ENCODE measurements at regions not wholly inside any gene's neighbourhood (a gene's known extent, or its start where the extent isn't known, plus 50 kb on each side); places are given as distances from the start of the nearest gene placed in this dataset.
A peak's percentile ranks its signal among the peaks of the same experiment; 100 is the strongest.

DNA sequence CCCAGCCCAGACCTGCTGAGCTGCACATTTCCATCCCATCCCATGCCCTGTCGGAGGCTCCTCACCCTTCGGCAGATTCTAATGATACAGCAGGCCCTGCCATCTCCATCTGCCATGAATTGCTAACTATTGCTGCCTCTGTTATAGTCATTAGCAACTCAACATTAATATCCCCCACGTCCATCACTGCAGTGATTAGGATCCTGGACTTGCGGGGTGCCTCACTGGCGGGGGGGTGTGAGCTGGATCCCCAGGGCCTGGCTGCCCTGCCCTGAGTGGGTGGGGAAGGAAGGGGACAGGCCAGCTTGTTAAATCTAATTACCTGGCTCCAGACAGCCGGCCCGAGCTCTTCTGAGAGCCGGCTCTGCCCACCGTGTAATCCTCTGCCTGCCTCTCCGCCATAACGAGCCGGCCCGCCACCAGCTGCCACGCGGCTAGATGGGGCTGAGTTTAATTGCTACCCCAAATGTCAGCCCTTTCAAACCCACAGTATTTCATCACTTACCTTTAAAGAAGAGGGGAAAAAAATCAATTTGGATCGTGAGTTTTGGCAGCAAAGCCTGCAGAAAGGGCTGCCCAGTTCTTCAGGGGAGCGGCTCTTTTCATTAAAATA is 227.3 kb upstream of the CSF3R start:
- Histone ChIP-seq H3K4me3 (ENCODE audit: low read depth, low read length) (no peak overlapping the region), H3K4me1 (ENCODE audit: insufficient read depth) (no peaks in the 10 kb centered on the region), H3K36me3 (ENCODE audit: insufficient read depth) (no peaks in the 10 kb centered on the region), H3K27ac (ENCODE audit: low read depth) (no peak overlapping the region)
- WGBS, result 19% methylated on average over 17 of the region's 17 CpGs
- no peak for DNase-seq (ENCODE audit: extremely low spot score)

DNA sequence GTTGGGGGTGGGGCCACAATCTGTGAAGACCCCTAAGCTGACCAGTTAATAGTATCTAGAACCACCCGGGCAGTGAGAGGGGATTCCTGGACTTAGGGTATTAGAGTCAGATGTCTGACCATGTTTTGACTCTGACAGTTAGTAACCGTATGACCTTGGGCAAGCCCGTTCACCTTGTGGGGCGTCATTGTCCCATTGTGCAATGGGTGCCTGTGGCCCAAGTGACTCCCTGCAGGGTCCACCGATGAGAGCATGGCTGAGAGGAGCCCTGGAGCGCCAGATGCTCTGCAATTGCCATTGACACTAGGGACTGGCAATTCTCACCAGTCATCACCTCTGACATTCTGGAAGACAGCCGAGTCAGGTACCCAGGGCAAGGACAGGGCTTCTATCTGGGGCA is 225.9 kb upstream of the CSF3R start:
- H3K4me1 ChIP-seq (ENCODE audit: insufficient read depth), result no peaks in the 10 kb centered on the region
- DNase-seq (ENCODE audit: extremely low spot score), result no peak
- WGBS, result 86% methylated on average over 7 of the region's 7 CpGs
- no peak overlapping the region for H3K27ac ChIP-seq (ENCODE audit: low read depth)
- no peak overlapping the region for H3K4me3 ChIP-seq (ENCODE audit: low read depth, low read length)
- no peaks in the 10 kb centered on the region for H3K36me3 ChIP-seq (ENCODE audit: insufficient read depth)

DNA sequence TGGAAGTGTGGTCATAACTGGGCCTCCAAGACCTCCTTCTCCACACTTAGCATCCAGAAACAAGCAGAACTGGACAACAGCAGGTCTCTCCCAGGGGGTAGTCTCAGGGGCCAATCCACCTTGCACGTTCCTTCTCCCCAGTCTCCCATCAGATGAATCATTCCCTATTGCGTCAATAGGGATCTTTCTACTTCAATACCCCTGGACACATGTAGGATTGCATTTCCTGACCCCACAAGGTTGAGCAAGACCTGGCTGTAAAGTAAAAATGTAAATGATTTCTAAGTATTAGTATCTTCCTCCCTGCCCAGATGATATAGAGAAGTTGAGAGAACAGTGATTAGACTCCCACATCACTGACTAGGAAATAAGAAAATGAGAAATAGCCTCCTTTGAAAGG is 224.5 kb upstream of the CSF3R start:
- H3K4me3 ChIP-seq (ENCODE audit: low read depth, low read length), result no peak overlapping the region
- no peaks in the 10 kb centered on the region for H3K4me1 ChIP-seq (ENCODE audit: insufficient read depth)
- no peak for DNase-seq (ENCODE audit: extremely low spot score)
- no peaks in the 10 kb centered on the region for H3K36me3 ChIP-seq (ENCODE audit: insufficient read depth)
- H3K27ac ChIP-seq (ENCODE audit: low read depth), result no peak overlapping the region
- WGBS, result 75% methylated on average over 2 of the region's 2 CpGs

DNA sequence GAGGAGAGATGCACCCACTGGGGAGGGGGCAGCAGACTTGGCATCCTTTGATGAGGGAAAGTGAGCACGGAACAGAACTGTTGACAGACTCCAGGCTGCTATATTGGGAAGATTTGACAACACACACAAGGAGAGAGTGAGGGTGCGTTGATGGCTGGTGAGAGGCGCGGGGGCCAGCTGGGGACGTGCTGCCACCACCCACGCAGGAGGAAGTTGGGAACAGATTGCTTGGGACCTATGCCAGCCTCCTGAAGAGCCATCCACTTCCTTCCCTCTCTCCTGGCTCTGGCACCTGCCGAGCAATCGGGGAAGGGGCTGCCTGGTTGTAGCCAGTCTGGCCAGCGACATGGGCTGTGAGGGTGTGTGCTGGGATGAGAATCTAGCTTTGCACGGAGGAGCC is 223.7 kb upstream of the CSF3R start:
- H3K4me1 ChIP-seq (ENCODE audit: insufficient read depth), result no peaks in the 10 kb centered on the region
- 58% methylated on average over 10 of the region's 10 CpGs for WGBS
- H3K36me3 ChIP-seq (ENCODE audit: insufficient read depth), result no peaks in the 10 kb centered on the region
- H3K27ac ChIP-seq (ENCODE audit: low read depth), result no peak overlapping the region
- H3K4me3 ChIP-seq (ENCODE audit: low read depth, low read length), result no peak overlapping the region
- DNase-seq (ENCODE audit: extremely low spot score), result no peak

DNA sequence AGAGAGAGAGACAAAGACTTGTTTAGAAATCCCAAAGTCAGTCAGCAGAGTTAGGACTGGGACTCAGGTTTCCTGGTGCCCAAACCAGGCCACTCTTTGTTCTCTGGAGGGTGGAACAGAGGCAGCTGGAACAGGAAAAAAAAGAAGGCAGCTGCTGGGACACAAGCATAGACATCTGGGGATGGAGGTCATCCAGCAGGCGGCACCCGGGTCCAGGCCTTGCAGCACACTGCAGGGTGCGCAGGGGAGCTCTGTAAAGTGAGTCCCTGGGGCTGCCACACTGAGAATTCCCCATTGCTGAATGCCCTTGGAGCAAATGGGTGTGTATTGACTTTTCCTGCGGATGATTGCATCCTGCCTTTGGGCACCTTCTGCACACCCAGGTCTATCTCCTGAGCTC is 222.9 kb upstream of the CSF3R start:
- Histone ChIP-seq H3K4me3 (ENCODE audit: low read depth, low read length) (no peak overlapping the region), H3K36me3 (ENCODE audit: insufficient read depth) (no peaks in the 10 kb centered on the region), H3K4me1 (ENCODE audit: insufficient read depth) (no peaks in the 10 kb centered on the region), H3K27ac (ENCODE audit: low read depth) (no peak overlapping the region)
- 68% methylated on average over 4 of the region's 4 CpGs for WGBS
- DNase-seq (ENCODE audit: extremely low spot score), result no peak

DNA sequence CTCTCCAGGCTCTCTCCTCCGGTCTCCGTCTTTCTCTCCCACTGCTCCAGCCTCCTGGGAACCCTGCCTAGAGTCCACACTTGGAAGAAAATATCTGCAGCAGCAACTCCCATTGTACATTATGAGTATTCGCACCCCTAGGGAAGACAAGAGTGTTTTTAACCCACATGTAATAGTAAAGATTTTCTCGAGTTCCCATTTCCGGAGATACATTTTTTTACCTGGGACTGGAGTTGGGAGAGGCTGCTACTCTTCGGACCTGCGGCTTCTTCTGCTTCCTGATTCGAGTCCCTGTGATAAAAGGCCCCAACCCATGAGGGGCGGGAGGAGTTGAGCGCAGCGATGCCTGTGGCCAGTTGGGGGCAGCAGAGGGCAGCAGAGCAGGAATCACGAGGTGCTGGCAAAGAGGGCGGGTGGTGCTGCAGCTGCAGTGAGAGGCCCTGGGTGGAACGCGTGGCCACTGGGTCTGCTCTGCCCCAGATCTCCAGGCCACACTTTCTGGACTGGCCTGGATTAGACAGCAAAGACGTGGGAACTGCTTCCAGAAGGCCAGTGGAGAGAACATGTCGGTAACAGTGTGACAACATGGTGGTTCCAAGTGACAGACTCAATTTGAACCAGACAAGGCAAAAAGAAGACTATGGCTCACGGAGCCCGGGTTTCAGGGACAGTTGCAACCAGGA is 221.0 kb upstream of the CSF3R start:
- H3K36me3 ChIP-seq (ENCODE audit: insufficient read depth), result no peaks in the 10 kb centered on the region
- H3K4me1 ChIP-seq (ENCODE audit: insufficient read depth), result no peaks in the 10 kb centered on the region
- peak; percentile 20 for DNase-seq (ENCODE audit: extremely low spot score)
- WGBS, result 21% methylated on average over 19 of the region's 19 CpGs
- no peak overlapping the region for H3K27ac ChIP-seq (ENCODE audit: low read depth)
- H3K4me3 ChIP-seq (ENCODE audit: low read depth, low read length), result no peak overlapping the region

DNA sequence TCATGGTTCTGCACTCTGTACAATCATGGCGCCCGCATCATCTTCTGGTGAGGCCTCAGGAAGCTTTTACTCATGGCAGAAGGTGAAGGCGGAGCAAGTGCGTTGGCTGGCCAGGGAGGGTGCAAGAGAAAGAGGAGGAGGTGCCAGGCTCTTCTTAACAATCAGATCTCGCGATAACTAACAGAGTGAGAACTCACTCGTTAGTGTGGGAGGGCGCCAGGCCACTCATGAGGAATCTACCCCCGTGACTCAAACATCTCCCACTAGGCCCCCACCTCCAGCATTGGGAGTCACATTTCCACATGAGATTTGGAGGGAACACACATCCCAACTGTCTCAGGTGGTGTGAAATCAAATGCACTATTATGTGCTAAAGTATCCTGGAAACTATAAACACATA is 220.2 kb upstream of the CSF3R start:
- H3K4me1 ChIP-seq (ENCODE audit: insufficient read depth), result no peaks in the 10 kb centered on the region
- H3K27ac ChIP-seq (ENCODE audit: low read depth), result no peak overlapping the region
- DNase-seq (ENCODE audit: extremely low spot score), result no peak
- no peak overlapping the region for H3K4me3 ChIP-seq (ENCODE audit: low read depth, low read length)
- no peaks in the 10 kb centered on the region for H3K36me3 ChIP-seq (ENCODE audit: insufficient read depth)
- 87% methylated on average over 9 of the region's 9 CpGs for whole genome bisulfite sequencing

DNA sequence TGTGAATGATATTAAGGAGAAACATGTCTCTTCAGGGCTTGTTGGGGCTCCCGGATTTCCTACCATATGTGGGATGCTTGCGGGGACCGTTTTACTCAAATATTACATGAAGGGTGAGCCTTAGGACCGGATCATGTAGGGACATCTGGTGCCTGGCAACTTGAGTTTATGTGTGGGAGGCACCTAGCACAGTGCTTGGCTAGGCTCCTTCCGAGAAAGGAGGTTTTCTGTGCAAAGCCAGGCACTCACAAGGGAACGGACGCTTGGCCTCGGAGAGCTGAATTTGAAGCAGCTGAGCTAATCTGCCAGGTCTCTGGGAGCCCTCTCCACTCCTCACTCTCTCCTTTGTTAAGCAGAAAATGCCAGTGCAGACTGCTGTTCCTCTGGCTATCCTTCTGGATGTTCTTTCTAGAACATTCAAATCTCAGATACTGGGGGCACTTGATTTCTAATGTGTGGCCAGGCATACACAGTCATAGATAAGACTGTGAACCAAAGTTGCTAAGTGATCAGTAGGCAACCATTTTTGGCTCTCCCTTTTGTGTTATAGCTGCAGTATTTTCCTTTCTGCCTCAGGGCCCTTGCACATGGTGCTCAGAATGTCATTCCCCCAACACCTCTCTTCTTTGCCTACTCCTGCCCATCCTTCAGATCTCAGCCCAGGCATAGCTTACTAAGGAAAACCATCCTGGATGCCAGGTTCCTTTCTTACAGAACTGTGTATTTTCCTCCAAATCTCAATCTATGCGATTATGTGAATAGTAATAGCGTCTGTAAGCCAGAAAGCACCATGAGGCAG is 216.6 kb upstream of the CSF3R start:
- H3K4me3 ChIP-seq (ENCODE audit: low read depth, low read length), result no peak overlapping the region
- DNase-seq (ENCODE audit: extremely low spot score), result no peak
- H3K4me1 ChIP-seq (ENCODE audit: insufficient read depth), result no peaks in the 10 kb centered on the region
- H3K36me3 ChIP-seq (ENCODE audit: insufficient read depth), result no peaks in the 10 kb centered on the region
- H3K27ac ChIP-seq (ENCODE audit: low read depth), result no peak overlapping the region
- 59% methylated on average over 10 of the region's 10 CpGs for WGBS

DNA sequence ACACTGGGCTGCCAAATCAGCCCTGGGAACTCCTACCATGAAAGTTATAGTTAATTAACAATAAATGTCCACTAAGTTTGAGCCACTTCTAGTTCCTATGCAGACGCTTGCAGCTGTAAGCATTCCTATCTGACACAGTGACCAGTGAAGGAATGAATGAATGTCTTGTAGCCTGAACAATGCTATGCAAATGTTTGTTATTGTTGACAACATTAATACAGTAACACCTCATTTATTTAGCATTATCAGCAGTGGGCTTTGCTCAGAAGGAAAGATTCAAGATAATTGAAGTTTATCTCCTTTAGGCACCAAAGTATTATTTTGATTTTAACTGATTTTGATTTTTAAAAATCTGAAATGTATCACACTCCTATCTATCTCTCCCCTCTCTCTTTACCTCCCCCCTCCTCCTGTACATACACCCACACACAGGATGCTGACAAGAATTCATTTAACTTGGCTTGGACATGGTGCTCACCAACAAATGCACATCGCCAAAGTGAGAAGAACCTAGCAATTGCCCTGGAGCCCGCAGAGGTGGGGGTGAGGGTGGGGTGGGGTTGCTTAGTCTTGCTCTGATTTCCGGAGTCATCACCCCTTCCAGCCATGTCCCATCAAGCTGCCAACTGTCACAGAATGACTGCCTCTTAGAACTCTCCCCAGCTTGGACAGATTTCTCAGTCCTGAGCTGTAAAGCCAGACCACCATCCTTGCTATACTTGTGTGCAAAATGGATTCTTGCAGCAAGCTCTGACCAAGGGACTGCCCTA is 215.3 kb upstream of the CSF3R start:
- Histone ChIP-seq H3K4me3 (ENCODE audit: low read depth, low read length) (no peak overlapping the region), H3K27ac (ENCODE audit: low read depth) (no peak overlapping the region), H3K36me3 (ENCODE audit: insufficient read depth) (no peaks in the 10 kb centered on the region), H3K4me1 (ENCODE audit: insufficient read depth) (no peaks in the 10 kb centered on the region)
- no peak for DNase-seq (ENCODE audit: extremely low spot score)
- 56% methylated on average over 4 of the region's 4 CpGs for WGBS

DNA sequence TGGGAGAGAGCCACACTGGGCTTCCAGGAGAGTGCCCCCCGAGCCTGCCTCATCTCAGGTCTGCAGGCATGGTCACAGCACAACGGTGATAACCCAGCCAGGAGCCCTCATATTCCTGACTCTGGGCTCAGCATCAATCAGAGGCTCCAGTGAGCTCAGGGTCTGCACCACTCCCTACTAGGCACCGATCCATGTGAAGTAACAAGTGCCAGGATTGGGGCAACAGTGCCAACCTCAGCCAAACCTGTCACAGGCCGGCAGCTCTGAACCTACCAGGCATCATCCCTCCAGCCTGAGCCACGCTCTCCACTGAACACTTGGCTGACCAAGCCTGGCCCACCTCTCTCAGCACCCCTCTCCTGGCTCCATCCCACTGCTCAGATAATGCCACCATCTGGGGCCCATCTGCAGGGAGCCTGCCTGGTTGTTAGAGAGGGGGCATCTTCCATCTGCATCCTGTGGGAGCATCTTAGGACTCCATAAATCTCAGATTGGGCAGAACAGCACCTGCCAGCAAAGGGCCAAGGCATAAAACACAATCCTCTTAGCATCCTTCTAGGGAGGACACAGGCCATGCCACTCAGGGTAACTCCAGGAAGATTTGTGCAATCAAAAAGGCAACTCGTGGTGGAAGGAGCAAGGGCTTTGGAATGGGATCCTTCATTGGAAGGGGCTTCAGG is 213.7 kb upstream of the CSF3R start:
- Histone ChIP-seq H3K27ac (ENCODE audit: low read depth) (no peak overlapping the region), H3K36me3 (ENCODE audit: insufficient read depth) (no peaks in the 10 kb centered on the region), H3K4me1 (ENCODE audit: insufficient read depth) (no peaks in the 10 kb centered on the region), H3K4me3 (ENCODE audit: low read depth, low read length) (no peak overlapping the region)
- 72% methylated on average over 6 of the region's 6 CpGs for WGBS
- no peak for DNase-seq (ENCODE audit: extremely low spot score)

DNA sequence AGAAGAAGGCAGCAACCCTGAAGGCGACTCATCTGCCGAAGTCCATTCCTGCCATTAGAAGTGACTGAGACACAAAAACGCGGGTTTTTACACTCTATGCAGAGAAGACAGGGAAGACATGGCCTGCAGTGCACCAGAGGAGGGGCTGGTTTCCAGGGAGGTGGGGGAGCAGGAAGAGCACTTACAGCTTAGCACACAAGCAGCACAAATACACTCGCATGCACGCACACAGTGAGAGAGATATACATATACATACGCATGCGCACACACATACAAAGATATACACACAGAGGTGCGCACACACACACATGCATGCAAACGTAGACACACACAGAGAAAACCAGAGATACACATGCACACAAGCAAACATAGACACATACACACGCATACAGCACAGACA is 210.9 kb upstream of the CSF3R start:
- H3K4me1 ChIP-seq (ENCODE audit: insufficient read depth), result no peaks in the 10 kb centered on the region
- H3K4me3 ChIP-seq (ENCODE audit: low read depth, low read length), result no peak overlapping the region
- H3K27ac ChIP-seq (ENCODE audit: low read depth), result no peak overlapping the region
- DNase-seq (ENCODE audit: extremely low spot score), result no peak
- 78% methylated on average over 11 of the region's 11 CpGs for WGBS
- H3K36me3 ChIP-seq (ENCODE audit: insufficient read depth), result no peaks in the 10 kb centered on the region

DNA sequence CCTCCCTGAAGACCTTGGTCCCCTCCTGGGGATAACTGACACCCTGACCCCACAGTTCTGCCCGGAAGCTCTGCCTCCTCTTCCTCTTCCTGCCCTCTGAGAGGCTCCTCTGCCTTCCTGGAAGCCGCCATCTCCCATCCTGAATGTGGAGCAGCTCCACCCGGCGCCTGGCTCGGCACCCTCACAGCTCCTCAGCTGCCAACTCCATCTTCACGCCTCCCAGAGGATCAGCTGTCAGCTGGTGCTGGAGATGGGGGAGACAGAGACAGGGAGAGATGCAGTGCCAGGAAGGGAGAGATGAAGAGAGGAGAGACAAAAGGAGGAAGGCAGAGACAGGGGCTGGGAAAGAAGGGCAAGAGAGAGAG is 210.4 kb upstream of the CSF3R start:
- no peak overlapping the region for H3K4me3 ChIP-seq (ENCODE audit: low read depth, low read length)
- H3K4me1 ChIP-seq (ENCODE audit: insufficient read depth), result no peaks in the 10 kb centered on the region
- no peak for DNase-seq (ENCODE audit: extremely low spot score)
- no peaks in the 10 kb centered on the region for H3K36me3 ChIP-seq (ENCODE audit: insufficient read depth)
- no peak overlapping the region for H3K27ac ChIP-seq (ENCODE audit: low read depth)
- WGBS, result 38% methylated on average over 6 of the region's 6 CpGs

DNA sequence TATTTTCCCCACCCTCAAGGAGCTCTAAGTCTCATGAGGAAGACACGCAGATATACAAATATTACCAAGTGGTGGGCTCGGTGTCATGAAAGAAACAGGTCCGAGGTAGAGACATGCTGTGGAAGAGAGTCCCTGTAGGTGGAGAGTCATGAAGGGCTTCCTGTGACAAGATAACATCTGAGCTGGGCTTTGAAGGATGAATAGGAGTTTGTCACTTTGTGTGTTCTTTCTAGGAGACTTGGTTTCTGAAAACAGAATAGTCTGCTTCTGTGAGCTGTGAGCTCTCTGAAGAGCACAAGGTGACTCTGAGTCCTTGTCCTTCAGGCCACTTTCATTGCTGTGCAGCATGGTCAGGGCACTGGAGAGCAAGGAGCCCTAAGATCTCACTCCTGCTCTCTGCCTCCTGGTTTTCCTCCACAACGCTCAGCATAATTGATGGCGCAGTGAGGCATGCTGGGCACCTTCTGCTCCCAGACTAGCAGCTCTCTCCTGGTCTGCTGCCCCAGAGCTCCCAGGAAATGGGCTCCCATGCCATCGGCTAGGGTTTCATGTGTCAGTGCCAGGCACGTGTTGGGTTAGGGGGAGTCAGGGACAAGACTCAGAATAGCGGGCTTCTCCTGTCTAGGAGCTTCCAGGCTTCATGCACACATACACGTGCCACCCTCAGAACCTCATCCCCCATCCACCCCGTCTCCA is 209.9 kb upstream of the CSF3R start:
- Histone ChIP-seq H3K27ac (ENCODE audit: low read depth) (no peak overlapping the region), H3K4me1 (ENCODE audit: insufficient read depth) (no peaks in the 10 kb centered on the region), H3K36me3 (ENCODE audit: insufficient read depth) (no peaks in the 10 kb centered on the region), H3K4me3 (ENCODE audit: low read depth, low read length) (no peak overlapping the region)
- 74% methylated on average over 10 of the region's 10 CpGs for WGBS
- no peak for DNase-seq (ENCODE audit: extremely low spot score)
